ENCODE measurements at regions not wholly inside any gene's neighbourhood (a gene's known extent, or its start where the extent isn't known, plus 50 kb on each side); places are given as distances from the start of the nearest gene placed in this dataset.

GRCh38 chr2:18286897-18287296 lies 273.6 kb downstream of the RDH14 start:
- POLR2A ChIA-PET (ENCODE audit: unreplicated experiment): no interaction called here
- BruUV-seq (replicated peaks): no TSS peak
- Histone ChIP-seq H3K27ac (no peak overlapping the region), H3K79me2 (ENCODE audit: low read depth) (no peaks in the 10 kb centered on the region), H3K4me3 (no peak overlapping the region), H3K4me2 (no peak overlapping the region), H2AFZ (no peak overlapping the region), H3F3A (ENCODE audit: insufficient read depth, low read depth) (no peaks in the 10 kb centered on the region), H3K4me1 (replicated peaks; ENCODE audit: insufficient read depth) (no peaks in the 10 kb centered on the region), H3K36me3 (ENCODE audit: low read depth) (no peaks in the 10 kb centered on the region), H3K9me3 (ENCODE audit: insufficient read depth, low read depth) (no peaks in the 10 kb centered on the region), H3K27me3 (ENCODE audit: insufficient read depth, low read depth) (no peaks in the 10 kb centered on the region), H3K9me2 (ENCODE audit: insufficient read depth) (no peaks in the 10 kb centered on the region), H4K20me1 (ENCODE audit: insufficient read depth) (no peaks in the 10 kb centered on the region)
- CTCF ChIA-PET: no interaction called here
- TF ChIP-seq EZH2 (IDR thresholded peaks at IDR 0.05; ENCODE audit: low read depth): no peak
- TF ChIP-seq, protein P1, sequence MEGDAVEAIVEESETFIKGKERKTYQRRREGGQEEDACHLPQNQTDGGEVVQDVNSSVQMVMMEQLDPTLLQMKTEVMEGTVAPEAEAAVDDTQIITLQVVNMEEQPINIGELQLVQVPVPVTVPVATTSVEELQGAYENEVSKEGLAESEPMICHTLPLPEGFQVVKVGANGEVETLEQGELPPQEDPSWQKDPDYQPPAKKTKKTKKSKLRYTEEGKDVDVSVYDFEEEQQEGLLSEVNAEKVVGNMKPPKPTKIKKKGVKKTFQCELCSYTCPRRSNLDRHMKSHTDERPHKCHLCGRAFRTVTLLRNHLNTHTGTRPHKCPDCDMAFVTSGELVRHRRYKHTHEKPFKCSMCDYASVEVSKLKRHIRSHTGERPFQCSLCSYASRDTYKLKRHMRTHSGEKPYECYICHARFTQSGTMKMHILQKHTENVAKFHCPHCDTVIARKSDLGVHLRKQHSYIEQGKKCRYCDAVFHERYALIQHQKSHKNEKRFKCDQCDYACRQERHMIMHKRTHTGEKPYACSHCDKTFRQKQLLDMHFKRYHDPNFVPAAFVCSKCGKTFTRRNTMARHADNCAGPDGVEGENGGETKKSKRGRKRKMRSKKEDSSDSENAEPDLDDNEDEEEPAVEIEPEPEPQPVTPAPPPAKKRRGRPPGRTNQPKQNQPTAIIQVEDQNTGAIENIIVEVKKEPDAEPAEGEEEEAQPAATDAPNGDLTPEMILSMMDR (conservative IDR thresholded peaks at IDR 0.05): no peak
- no peak for DNase-seq
- intact Hi-C loops (cut with micrococcal nuclease; ENCODE audit: unreplicated experiment): no loop called here

- POLR2A ChIA-PET (ENCODE audit: unreplicated experiment): no interaction called here
- no peaks in the 10 kb centered on the region for H3K4me1 ChIP-seq (replicated peaks; ENCODE audit: insufficient read depth)
- no peaks in the 10 kb centered on the region for H3K27me3 ChIP-seq (ENCODE audit: insufficient read depth, low read depth)
- H3K36me3 ChIP-seq (ENCODE audit: low read depth): no peaks in the 10 kb centered on the region
- intact Hi-C loops (cut with micrococcal nuclease; ENCODE audit: unreplicated experiment): no loop called here
- H3K27ac ChIP-seq: no peak overlapping the region
- no peak for TF ChIP-seq EZH2 (IDR thresholded peaks at IDR 0.05; ENCODE audit: low read depth)
- TF ChIP-seq, protein P1 (conservative IDR thresholded peaks at IDR 0.05): no peak
- H3K9me2 ChIP-seq (ENCODE audit: insufficient read depth): no peaks in the 10 kb centered on the region
- H3K79me2 ChIP-seq (ENCODE audit: low read depth): no peaks in the 10 kb centered on the region
- no peak for DNase-seq
- H3K4me2 ChIP-seq: no peak overlapping the region
- H4K20me1 ChIP-seq (ENCODE audit: insufficient read depth): no peaks in the 10 kb centered on the region
- no peak overlapping the region for H2AFZ ChIP-seq
- H3F3A ChIP-seq (ENCODE audit: insufficient read depth, low read depth): no peaks in the 10 kb centered on the region
- no peak overlapping the region for H3K4me3 ChIP-seq
- CTCF ChIA-PET: no interaction called here
- no TSS peak for BruUV-seq (replicated peaks)
- no peaks in the 10 kb centered on the region for H3K9me3 ChIP-seq (ENCODE audit: insufficient read depth, low read depth)
Measured at GRCh38 chr2:18284331-18284730, 276.1 kb downstream of the RDH14 start.

GRCh38 chr2:18282026-18282425 lies 278.4 kb downstream of the RDH14 start:
- TF ChIP-seq, protein P1 (conservative IDR thresholded peaks at IDR 0.05): no peak
- no peak for TF ChIP-seq EZH2 (IDR thresholded peaks at IDR 0.05; ENCODE audit: low read depth)
- BruUV-seq (replicated peaks): no TSS peak
- Histone ChIP-seq H3K79me2 (ENCODE audit: low read depth) (no peaks in the 10 kb centered on the region), H3K36me3 (ENCODE audit: low read depth) (no peaks in the 10 kb centered on the region), H3K4me2 (no peak overlapping the region), H3K27ac (no peak overlapping the region), H3K27me3 (ENCODE audit: insufficient read depth, low read depth) (no peaks in the 10 kb centered on the region), H3K4me3 (no peak overlapping the region), H4K20me1 (ENCODE audit: insufficient read depth) (no peaks in the 10 kb centered on the region), H2AFZ (no peak overlapping the region), H3K9me3 (ENCODE audit: insufficient read depth, low read depth) (no peaks in the 10 kb centered on the region), H3K9me2 (ENCODE audit: insufficient read depth) (no peaks in the 10 kb centered on the region), H3K4me1 (replicated peaks; ENCODE audit: insufficient read depth) (no peaks in the 10 kb centered on the region), H3F3A (ENCODE audit: insufficient read depth, low read depth) (no peaks in the 10 kb centered on the region)
- intact Hi-C loops (cut with micrococcal nuclease; ENCODE audit: unreplicated experiment): no loop called here
- CTCF ChIA-PET: no interaction called here
- no peak for DNase-seq
- POLR2A ChIA-PET (ENCODE audit: unreplicated experiment): no interaction called here

Measured in PC-9 (cell line).